ENCODE measurements at regions not wholly inside any gene's neighbourhood (a gene's known extent, or its start where the extent isn't known, plus 50 kb on each side); places are given as distances from the start of the nearest gene placed in this dataset.

DNA sequence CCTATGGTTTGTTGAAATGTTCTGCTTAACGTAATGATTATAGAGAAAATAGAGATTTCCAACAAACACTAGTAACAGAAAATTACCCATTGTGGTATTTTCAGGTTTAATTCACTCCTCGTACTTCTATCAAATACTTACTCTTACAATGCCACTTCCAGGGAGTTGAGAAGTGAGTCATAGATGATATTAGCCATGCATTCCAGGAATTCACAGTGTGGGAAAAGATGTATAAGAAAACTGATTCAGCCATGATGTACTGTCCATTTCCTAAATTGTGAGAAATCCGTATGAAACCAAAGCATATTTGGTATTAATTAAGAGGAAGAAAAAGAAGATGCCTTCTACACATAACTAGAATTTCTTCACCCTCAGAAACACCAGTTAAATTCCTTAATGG, 1854.6 kb upstream of the WWC1 start:
- no peak for DNase-seq

DNA sequence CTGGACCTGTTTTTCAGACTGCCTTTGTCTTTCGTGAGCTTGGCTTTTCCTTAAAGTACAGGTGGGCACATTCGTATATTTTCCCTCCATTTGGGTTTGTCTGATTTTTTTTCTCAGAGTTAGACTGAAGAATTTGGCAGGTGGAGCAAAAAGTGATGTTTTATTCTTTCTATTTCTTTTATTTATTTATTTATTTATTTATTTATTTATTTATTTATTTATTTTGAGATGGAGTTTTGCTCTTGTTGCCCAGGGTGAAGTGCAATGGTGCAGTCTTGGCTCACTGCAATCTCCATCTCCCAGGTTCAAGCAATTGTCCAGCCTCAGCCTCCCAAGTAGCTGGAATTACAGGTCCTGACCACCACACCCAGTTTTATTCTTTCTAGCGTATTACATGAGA, 1805.1 kb upstream of the WWC1 start:
- no peak for DNase-seq

DNA sequence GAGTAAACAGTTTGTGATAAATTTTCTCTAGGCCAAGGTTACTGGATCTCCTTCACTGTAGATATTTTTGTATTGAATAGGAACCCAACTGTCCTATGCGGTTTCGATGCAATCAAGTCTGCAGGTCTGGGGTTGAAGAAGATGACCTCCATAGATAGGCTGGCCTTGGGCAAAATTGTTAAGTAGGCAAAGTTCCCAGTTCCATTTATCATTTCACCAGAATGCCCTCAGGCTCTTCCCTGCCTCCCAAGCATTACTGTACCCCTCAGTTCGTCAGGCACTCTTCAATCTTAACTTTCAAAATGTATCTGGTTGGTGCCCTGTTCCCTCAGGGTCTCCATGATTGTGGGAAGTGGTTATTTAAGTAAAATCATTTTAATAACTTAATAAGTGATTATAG, 1802.9 kb upstream of the WWC1 start:
- DNase-seq: no peak

DNA sequence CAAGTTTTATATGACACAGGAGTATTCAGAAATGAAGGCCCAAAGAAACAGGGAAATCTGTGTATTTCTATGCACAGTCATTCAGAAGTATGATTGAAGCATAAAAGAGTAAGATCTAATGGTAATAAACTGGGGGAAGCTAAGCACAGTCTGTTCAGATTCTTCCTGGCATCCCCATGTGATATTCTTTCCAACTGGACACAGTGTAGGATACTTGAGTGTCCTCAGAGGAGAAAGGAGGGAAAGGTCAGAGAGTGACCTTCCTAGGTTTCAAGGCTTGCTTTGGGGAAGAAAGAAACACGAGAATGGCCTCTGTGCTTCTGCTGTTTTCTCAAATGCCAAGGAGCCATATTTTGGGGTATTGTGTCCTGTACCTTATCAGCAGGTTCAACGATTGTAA, 1798.4 kb upstream of the WWC1 start:
- no peak for DNase-seq

DNA sequence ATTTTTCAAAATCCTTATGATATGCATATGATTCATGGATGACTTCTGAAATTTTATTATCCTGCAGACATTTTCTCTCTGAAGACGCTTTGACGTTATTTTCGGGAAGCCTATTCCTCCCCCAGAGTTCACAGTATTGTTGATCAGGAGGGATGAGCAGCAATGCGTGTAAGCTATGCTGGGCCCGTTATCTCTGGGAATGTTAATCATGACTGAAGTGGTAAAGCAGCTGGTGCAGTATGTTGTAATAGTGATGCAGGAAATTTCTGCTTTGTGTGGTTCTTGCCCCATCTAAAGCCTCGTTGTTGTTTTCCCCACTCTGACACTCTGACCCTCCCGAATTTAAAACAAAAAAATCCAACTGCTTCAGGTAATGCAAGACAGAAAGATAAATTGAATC, 1797.8 kb upstream of the WWC1 start:
- no peak for DNase-seq

DNA sequence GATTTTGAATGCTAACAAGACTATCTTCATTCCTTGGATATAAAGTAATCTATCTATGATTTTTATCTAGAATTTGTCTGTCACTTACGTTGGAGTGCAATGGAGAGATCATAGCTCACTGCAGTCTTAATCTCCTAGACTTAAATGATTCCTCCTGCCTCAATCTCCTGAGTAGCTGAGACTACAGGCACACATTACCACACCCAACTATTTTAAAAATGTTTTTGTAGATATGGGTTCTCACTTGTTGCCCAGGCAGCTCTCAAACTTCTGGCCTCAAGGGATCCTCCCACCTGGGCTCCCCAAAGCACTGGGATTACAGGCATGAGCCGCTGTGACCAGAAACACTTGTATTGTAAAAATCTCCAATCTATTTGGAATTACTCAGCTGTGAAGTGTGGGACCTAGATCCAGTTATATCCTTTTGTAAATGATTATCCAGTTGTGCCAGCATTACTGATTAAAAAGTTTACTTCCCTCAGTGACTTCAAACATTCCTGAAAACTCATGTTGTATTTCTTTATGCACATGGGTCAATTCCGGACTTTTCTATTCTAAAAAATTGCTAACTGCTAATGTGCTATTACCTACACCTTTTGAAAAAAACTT, 1793.8 kb upstream of the WWC1 start:
- DNase-seq: no peak

DNA sequence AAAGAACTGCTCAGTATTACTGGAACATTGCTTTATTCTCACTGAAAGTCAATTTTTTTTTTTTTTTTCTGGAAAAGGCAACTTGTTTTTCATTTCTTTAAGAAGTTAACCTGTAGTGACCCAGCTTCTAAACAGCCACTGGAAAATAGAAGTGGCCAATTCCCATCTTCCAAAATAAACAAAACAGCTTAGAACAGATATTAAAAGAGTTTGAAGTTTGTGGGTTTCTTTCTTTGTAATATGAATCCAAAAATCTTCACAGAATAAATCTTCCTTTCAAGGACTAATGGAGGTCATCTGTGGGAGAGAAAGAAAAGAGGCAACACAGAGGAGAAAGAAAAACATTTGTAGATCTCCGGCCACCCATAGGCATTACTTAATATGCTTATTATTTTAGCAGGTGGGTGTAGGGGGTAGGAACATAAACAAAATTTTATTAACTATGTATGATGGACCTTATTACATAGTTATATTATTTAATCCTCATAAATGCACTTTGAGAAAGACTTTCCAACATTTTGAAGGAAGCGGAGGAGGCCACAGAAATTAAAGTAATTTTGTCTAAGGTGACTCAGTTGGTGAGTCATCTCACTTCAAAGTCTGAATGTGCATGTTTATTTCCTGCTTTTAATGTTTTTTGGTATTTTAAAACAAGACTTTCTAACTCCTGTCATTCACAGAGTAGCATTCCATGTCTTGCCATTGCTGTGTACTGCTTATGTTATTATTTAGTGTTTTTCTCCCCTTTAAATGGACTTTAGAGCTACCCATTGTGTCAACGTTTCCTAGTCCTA, 1791.8 kb upstream of the WWC1 start:
- DNase-seq: no peak

DNA sequence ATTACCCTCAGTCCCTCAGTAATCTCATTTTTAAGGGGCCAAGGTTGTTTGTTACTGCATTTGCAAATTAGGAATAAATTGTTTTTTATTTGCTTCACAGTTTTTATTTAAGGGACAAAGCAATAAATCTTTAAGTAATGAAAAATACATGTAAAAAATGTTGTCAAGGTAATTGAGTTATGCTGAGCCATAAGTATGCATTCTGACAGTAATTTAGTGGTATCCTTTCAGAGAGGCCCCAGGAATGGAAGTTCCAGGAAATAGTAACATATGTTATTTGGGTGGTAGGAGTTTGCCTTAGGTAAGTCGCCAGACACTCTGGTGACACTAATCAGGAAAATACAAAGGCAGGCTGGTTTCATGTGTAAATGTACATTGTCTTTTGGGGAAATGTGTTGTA, 1787.9 kb upstream of the WWC1 start:
- DNase-seq: no peak

DNA sequence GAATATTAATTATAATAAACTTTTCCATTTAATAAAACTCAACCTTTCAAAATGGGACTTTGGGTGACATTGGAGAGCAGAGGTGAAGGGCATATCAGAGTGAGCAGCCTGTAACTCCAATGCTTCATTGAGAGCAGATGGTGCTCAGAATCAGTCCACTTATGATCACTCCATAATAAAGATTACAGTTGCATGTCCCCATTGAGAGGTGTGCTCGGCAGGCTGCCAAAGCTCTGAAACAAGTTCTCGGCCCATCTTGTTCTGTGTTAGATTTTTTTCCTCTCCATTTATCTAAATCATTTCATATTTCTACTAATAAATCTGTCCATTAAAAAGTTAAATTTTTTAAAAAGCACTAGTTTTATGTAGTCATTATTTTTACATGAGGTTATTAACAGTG, 1786.4 kb upstream of the WWC1 start:
- no peak for DNase-seq

DNA sequence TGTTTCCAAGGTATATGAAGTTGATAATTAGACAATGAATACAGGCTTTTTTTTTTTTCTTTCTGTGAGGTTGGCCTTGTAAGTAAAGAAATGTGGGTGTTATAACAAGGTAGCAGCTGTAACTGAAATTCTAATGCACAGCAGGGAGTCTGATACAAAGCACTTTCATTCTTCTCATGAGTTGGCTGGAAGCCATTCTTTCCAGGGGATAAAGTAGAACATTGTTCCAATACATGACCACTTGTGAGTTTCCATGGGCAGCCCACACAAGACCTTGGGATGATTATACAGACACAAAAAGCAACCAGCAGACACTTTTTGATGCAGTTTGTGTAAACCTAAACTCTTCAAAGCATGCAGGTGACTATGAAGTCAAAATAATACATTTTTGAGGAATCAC, 1785.9 kb upstream of the WWC1 start:
- peak in 1 of 14 donors; percentile 7 for DNase-seq

DNA sequence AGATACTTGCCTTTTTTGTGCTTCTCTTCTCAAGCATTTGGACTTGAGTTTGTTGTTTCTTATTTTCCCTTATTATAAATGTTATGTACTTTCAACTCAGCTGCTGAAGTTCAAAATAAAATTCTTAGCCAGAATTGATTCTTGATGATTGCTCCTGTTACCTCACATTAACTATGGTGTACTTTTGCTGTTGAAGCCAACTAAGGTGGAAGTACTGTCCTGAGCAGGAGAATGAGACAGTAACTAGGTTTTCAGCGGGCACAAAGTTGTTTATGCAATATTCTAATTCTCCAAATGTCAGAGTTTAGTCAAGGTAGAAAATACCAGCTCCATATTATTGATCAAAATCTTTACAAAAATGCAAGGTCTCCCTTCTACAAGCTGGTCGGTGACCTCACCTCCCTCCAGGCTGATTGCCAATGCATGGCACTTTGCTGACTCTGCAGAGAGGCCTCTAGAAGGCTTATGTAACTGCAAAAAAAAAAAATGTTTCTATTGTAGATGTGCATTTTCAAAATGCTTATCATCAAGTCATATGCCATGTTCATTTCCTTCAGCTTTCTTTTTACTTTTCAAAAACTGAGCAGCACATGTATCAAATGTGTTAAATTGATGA, 1783.5 kb upstream of the WWC1 start:
- DNase-seq: no peak

DNA sequence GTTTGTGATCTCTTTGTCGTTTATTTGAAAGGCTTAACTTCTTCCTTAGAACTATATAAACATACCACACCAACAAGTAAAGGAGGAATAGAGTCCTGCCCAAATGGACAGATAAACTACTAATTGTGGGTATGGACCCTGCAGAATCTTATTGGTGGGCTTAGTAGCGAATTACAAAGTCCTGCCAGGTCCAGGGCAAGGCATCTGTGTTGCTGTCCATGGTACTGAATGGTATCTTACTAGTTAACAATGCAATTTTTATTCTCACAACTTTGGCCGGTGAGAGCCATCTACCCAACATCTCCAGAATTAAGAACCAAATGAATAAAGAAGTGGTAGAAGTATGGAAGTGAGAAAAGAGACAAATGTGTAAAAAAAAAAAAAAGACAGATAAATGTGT, 1782.4 kb upstream of the WWC1 start:
- no peak for DNase-seq

DNA sequence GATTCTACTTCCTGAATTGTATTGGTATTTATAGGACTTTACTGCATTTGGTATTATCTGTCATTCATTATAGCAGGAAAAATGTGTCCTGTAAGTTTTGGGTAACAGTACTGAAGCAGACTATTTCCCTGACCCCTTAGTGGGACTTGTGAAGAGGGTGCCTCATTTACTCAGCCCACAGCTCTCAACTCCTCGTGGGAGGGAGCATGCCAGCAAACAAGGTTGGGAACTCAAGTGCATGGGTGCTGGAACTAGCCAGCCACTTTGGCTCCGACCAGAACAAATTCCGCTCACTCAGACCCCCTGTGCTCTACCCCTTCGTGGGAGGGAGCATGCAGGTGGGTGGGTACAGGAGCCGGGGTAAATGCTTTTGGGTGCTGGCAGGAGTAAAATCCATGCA, 1773.5 kb upstream of the WWC1 start:
- no peak for DNase-seq

DNA sequence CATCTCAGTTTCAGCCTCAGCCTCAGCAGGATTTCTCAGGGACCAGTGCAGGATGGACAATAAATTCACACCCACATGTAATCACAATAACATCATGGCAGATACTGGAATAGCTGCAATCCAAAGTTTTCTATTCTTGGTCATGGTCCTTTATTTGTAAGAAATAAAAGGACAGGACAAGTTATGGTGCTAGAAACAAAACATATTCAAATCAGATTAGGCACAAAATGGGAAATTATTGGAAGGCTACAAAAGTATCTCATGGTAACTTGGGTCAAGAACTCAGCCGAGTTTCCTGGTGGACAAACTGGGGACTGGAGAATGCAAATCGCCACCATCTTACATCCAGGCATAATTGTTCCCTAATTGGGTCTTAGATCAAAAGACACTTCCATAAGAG, 1768.2 kb upstream of the WWC1 start:
- no peak for DNase-seq

DNA sequence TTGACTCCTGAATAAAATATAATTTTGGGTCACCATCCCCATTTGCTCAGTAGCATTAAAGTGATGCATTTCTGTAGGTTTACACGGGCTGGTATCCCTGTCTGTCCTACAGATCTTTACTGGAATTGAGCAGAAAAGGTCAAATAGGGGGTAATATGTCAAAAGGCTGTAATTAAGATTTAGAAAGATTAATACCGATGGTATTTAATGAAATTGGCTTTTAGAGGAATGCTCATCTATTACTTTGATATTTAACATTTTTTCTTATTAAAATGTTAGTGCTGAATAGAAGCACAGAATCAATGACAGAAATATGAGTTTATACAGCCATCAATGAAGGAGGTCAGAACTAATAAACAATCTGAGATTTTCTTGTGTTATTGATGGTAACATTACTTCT, 1762.2 kb upstream of the WWC1 start:
- no peak for DNase-seq

DNA sequence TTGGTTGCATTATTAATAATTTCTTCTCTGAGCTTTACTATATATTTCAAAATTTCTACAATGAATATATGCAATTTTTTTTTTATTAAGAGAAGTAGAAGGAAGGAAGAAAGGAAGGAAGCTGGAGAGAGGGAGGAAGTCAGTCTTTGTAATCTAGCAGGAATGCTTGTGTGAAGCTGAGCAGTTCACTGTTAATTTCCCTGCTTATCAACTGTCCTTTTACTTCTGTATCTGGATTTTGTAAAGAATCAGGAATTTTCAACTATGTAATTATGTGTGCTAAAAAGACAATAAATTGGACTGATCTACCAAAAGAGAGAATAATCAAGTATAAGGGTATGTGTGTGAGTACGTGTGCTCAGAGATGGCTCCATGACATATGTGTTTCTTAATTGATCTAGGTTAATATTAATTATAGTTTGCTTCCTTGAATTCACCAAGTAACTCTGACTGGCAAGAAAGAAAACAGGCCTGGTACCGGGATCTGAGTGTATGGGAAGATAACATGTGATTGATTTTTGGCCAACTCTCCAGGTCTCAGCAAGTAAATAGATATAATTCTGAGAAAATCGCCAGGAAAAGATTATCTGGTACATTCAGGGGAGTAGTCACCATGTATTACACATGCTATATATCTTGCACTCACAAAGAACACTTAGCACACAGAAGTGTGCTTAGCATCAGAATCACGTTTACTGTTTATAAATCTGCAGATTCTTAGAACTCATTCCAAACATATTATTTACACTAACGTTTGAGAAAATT, 1758.8 kb upstream of the WWC1 start:
- no peak for DNase-seq

DNA sequence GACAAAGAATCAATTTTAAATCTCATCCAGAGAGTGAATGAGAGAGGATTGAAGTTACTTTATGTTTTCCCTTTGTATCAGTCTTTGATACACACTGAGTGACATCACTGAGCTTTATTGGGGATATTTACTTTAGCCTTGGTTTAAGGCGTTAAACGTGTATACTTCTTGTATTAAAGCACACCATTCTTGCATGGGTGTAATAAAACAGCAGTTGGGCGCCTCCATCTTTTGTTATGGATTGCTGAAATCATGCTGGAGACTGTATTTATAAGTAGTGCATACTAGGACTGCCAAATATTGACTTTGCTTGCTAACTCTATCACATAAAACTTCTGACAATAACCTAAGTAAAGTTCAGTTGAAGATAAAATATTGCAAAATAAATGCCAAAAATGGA, 1755.8 kb upstream of the WWC1 start:
- DNase-seq: no peak

DNA sequence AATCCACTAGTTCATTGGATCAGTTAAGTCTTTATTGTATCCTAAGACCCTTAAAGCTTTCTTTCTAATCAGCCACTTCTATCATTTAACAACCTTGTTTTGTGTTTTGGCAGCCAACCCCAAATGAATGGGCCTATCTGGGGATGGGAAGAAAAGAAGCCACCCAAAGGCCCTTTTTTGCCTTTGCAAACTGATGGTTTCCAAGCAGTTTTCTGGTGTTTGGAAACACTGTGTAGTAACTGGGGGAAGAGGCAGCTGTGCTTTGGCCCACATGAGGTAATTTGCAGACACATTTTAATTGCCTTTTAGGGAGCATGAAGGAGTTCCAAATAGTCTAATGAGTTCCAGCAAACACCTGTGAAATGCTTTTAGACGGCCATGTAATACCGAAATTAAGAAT, 1751.3 kb upstream of the WWC1 start:
- no peak for DNase-seq

DNA sequence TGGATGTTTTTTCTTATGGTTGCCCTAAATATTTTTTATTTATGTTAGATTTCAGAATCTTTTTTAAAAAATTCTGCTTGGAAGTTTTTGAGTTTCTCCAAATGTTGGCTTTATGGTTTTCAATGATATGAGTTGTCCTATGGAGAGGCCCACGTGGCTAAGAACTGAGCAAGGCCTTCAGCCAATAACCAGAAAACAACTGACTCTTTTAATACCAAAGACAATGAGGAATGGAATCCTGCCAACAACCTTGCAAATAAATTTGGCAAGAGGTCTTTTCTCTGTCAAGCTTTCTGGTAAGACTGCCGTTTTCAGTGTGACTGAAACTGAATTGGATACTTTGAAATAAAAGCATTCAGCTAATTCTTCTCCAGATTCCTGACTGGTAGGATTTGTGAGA, 1740.1 kb upstream of the WWC1 start:
- DNase-seq: peak in 7 of 14 donors; percentile 1 to 33 (median 4)

DNA sequence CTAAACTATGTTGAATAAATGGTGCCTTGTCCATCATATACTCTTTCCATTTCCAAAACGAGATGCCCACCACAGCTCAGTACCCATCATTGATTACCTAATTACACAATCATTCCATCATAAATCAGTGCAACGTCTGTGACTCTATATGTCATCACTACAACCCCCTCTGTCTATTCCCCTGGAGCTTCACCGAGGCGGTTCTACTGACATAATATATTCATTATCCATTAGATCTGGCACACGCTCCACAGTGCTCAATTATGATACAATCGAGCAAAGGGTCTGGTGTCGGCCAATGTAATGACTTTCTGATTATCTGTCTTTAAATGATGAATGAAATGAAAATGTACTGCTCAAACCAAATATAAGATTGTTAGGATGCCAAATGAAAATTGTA, 1737.7 kb upstream of the WWC1 start:
- no peak for DNase-seq

DNA sequence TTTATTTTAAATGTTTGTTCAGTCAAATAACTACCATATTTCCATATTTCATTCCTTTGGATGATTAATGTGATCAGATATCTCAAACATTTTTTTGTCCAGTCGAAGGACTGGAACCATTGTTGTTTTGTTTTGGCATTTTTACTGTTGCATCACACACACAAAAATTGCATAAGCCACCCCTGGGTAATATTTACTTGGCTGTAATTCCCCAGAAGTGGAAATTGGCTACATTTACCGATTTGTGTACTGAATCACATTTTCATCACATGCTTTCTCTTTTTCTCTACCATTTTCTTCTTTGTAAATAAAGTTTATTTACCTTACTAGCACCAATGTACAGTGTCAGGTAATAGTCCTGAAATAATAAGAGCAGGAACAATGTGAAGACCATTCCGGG, 1729.7 kb upstream of the WWC1 start:
- DNase-seq: no peak

DNA sequence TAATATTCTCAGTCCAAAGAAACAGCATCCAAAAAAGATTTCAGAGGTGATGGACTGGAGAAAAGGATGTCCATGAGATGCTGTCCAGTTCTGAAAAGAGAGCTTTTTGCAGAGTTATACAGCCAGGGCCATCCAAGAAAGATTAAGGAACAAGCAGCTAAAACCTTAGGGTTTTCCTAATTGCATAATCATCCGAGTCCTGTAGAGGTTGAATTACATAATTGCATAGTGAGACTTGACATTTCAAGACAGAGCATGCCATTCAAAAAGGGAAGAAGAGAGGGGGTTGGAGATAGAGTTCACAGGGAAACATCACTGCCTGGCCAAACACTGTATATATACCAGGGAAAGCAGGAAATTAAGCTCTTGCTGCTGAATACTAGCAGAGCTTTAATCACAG, 1729.2 kb upstream of the WWC1 start:
- DNase-seq: no peak

DNA sequence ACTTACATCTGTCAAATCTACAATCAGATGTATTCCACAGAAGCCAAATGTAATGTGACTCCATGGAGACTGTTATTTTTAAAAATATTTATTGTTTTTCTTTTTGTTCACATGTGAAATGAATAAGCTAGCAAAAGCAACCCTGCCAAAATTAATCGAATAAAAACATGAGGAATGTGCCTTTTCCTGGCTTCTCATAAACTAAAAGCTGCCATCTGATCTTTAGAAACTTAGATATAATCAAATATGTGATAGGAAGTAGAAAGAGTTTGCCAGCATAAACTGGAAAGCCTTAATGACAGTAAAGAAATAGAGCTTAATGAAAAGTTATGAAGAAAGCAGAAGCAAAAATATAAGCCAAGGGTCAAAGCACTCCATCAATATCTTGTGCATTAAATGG, 1724.7 kb upstream of the WWC1 start:
- no peak for DNase-seq
